HEK293 (cell line): ENCODE measurements at regions not wholly inside any gene's neighbourhood (a gene's known extent, or its start where the extent isn't known, plus 50 kb on each side); places are given as distances from the start of the nearest gene placed in this dataset.

Source experiments
- MEIS1 ChIP-seq: sonication (generic); formaldehyde crosslinking; IDR thresholded peaks from 2 replicates; pipeline ENCODE4 v1.8.1; 2022; ENCODE audit warnings: missing genetic modification reagents, mild to moderate bottlenecking, borderline replicate concordance
- MZF1 ChIP-seq: fragments of 450-650 bp; formaldehyde crosslinking; IDR thresholded peaks from 2 replicates; pipeline ENCODE4 v1.5.1; 2017; ENCODE audit warnings: missing biosample characterization, missing genetic modification characterization, borderline replicate concordance
- PBX3 ChIP-seq: sonication (generic); formaldehyde crosslinking; IDR thresholded peaks from 2 replicates; pipeline ENCODE4 v1.8.1; 2022; ENCODE audit warnings: mild to moderate bottlenecking, moderate library complexity, missing genetic modification reagents
- ZBTB44 ChIP-seq: fragments of 450-650 bp; IDR thresholded peaks from 2 replicates; pipeline ENCODE4 v1.5.1; 2018; ENCODE audit warnings: missing biosample characterization, mild to moderate bottlenecking, missing genetic modification characterization
- ZNF138 ChIP-seq: fragments of 450-650 bp; formaldehyde crosslinking; IDR thresholded peaks from 2 replicates; pipeline ENCODE4 v1.5.1; 2016; ENCODE audit warnings: missing biosample characterization, missing genetic modification characterization, borderline replicate concordance
- ZNF214 ChIP-seq: fragments of 450-650 bp; formaldehyde crosslinking; IDR thresholded peaks from 2 replicates; pipeline ENCODE4 v1.5.1; 2017; ENCODE audit warnings: missing biosample characterization, mild to moderate bottlenecking, missing genetic modification characterization, borderline replicate concordance
- ZNF23 ChIP-seq: fragments of 450-650 bp; formaldehyde crosslinking; IDR thresholded peaks from 2 replicates; pipeline ENCODE4 v1.5.1; 2016; ENCODE audit warnings: missing biosample characterization, missing genetic modification characterization, borderline replicate concordance
- ZNF274 ChIP-seq, 2 experiments: fragments of 200-500 bp in 1 of 2; fragments of 450-650 bp in 1 of 2; sonication (Bioruptor generic) in 1 of 2; formaldehyde crosslinking in 1 of 2; IDR thresholded peaks; 2 replicates each; pipeline versions ENCODE4 v1.5.1 to v1.6.1; 2014 to 2016; ENCODE audit warnings: borderline replicate concordance in 1 of 2, inconsistent platforms in 1 of 2, low read length in 1 of 2, missing biosample characterization in 1 of 2, missing genetic modification characterization in 1 of 2
- ZNF501 ChIP-seq: fragments of 450-650 bp; formaldehyde crosslinking; IDR thresholded peaks from 2 replicates; pipeline ENCODE4 v1.5.1; 2016; ENCODE audit warnings: missing biosample characterization, missing genetic modification characterization
- ZNF76 ChIP-seq: fragments of 450-650 bp; formaldehyde crosslinking; IDR thresholded peaks from 2 replicates; pipeline ENCODE4; 2016; ENCODE audit warnings: low read depth, missing biosample characterization, missing genetic modification characterization, borderline replicate concordance
- TF ChIP-seq, protein P1 (sequence below): fragments of 450-650 bp; formaldehyde crosslinking; IDR thresholded peaks from 2 replicates; pipeline ENCODE4 v1.5.1; 2016; ENCODE audit warnings: missing biosample characterization, missing genetic modification characterization
- TF ChIP-seq, protein P2 (sequence below): fragments of 450-650 bp; formaldehyde crosslinking; IDR thresholded peaks from 2 replicates; pipeline ENCODE4 v1.5.1; 2016; ENCODE audit warnings: missing biosample characterization, missing genetic modification characterization

DNA sequence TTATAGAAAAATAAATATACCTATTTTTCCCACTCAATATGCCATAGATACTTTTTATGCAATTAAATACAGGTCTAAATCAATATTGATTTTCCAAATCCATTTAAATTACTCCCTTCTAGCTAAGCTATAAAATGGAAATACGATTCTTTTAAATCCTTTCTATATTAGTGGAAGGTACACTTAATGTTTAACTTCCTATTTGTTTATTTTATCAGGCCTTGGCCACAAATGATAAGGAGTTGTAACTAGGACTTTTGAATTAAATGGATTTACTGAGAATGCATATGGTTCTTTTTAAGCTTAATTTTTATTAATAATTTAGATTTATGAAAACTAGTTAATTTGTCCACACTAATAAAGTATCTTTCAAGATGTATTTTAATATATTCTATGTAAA lies 517.0 kb upstream of the CHD1 start:
- TF ChIP-seq ZNF76 (tag by site-specific recombination), result no peak
- TF ChIP-seq, protein P1, sequence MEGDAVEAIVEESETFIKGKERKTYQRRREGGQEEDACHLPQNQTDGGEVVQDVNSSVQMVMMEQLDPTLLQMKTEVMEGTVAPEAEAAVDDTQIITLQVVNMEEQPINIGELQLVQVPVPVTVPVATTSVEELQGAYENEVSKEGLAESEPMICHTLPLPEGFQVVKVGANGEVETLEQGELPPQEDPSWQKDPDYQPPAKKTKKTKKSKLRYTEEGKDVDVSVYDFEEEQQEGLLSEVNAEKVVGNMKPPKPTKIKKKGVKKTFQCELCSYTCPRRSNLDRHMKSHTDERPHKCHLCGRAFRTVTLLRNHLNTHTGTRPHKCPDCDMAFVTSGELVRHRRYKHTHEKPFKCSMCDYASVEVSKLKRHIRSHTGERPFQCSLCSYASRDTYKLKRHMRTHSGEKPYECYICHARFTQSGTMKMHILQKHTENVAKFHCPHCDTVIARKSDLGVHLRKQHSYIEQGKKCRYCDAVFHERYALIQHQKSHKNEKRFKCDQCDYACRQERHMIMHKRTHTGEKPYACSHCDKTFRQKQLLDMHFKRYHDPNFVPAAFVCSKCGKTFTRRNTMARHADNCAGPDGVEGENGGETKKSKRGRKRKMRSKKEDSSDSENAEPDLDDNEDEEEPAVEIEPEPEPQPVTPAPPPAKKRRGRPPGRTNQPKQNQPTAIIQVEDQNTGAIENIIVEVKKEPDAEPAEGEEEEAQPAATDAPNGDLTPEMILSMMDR, result no peak
- TF ChIP-seq ZNF214, result no peak
- TF ChIP-seq ZNF501 (tag by site-specific recombination), result no peak
- TF ChIP-seq ZNF274 (IDR thresholded peaks at IDR 0.05; ENCODE audit: low read length), result no peak
- TF ChIP-seq ZNF274 (tag by site-specific recombination; IDR thresholded peaks at IDR 0.05; ENCODE audit: borderline replicate concordance), result no peak
- no peak for TF ChIP-seq PBX3
- TF ChIP-seq MZF1, result no peak
- TF ChIP-seq, protein P2, sequence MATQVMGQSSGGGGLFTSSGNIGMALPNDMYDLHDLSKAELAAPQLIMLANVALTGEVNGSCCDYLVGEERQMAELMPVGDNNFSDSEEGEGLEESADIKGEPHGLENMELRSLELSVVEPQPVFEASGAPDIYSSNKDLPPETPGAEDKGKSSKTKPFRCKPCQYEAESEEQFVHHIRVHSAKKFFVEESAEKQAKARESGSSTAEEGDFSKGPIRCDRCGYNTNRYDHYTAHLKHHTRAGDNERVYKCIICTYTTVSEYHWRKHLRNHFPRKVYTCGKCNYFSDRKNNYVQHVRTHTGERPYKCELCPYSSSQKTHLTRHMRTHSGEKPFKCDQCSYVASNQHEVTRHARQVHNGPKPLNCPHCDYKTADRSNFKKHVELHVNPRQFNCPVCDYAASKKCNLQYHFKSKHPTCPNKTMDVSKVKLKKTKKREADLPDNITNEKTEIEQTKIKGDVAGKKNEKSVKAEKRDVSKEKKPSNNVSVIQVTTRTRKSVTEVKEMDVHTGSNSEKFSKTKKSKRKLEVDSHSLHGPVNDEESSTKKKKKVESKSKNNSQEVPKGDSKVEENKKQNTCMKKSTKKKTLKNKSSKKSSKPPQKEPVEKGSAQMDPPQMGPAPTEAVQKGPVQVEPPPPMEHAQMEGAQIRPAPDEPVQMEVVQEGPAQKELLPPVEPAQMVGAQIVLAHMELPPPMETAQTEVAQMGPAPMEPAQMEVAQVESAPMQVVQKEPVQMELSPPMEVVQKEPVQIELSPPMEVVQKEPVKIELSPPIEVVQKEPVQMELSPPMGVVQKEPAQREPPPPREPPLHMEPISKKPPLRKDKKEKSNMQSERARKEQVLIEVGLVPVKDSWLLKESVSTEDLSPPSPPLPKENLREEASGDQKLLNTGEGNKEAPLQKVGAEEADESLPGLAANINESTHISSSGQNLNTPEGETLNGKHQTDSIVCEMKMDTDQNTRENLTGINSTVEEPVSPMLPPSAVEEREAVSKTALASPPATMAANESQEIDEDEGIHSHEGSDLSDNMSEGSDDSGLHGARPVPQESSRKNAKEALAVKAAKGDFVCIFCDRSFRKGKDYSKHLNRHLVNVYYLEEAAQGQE (tag by site-specific recombination), result no peak
- TF ChIP-seq ZBTB44, result no peak
- TF ChIP-seq ZNF138 (tag by site-specific recombination), result no peak
- TF ChIP-seq MEIS1 (CRISPR knock-in tag), result no peak
- no peak for TF ChIP-seq ZNF23
